ENCODE measurements at regions not wholly inside any gene's neighbourhood (a gene's known extent, or its start where the extent isn't known, plus 50 kb on each side); places are given as distances from the start of the nearest gene placed in this dataset.

- in situ Hi-C loops (cut with MboI; ENCODE audit: low sequenced_read_pairs, unreplicated experiment), result no loop called here
- TF ChIP-seq CTCF (IDR thresholded peaks at IDR 0.05; ENCODE audit: borderline replicate concordance, control extremely low read depth, extremely low read depth, insufficient read depth, missing control alignments), result no peak
- no peak for DNase-seq (ENCODE audit: low spot score)
Observed at GRCh38 chr6:71040043-71040442, 83.2 kb upstream of the B3GAT2 start.

GRCh38 chr6:71040841-71041240 is 84.0 kb upstream of the B3GAT2 start:
- in situ Hi-C loops (cut with MboI; ENCODE audit: low sequenced_read_pairs, unreplicated experiment), result no loop called here
- no peak for TF ChIP-seq CTCF (IDR thresholded peaks at IDR 0.05; ENCODE audit: borderline replicate concordance, control extremely low read depth, extremely low read depth, insufficient read depth, missing control alignments)
- no peak for DNase-seq (ENCODE audit: low spot score)

GRCh38 chr6:71043902-71044301 is 87.0 kb upstream of the B3GAT2 start:
- in situ Hi-C loops (cut with MboI; ENCODE audit: low sequenced_read_pairs, unreplicated experiment), result no loop called here
- no peak for DNase-seq (ENCODE audit: low spot score)
- no peak for TF ChIP-seq CTCF (IDR thresholded peaks at IDR 0.05; ENCODE audit: borderline replicate concordance, control extremely low read depth, extremely low read depth, insufficient read depth, missing control alignments)

- in situ Hi-C loops (cut with MboI; ENCODE audit: low sequenced_read_pairs, unreplicated experiment), result no loop called here
- TF ChIP-seq CTCF (IDR thresholded peaks at IDR 0.05; ENCODE audit: borderline replicate concordance, control extremely low read depth, extremely low read depth, insufficient read depth, missing control alignments), result no peak
- no peak for DNase-seq (ENCODE audit: low spot score)
Observed at GRCh38 chr6:71044753-71045152, 87.9 kb upstream of the B3GAT2 start.

- TF ChIP-seq CTCF (IDR thresholded peaks at IDR 0.05; ENCODE audit: borderline replicate concordance, control extremely low read depth, extremely low read depth, insufficient read depth, missing control alignments), result no peak
- DNase-seq (ENCODE audit: low spot score), result no peak
- in situ Hi-C loops (cut with MboI; ENCODE audit: low sequenced_read_pairs, unreplicated experiment), result no loop called here
Observed at GRCh38 chr6:71045296-71045695, 88.4 kb upstream of the B3GAT2 start.

GRCh38 chr6:71047417-71047816 is 90.6 kb upstream of the B3GAT2 start:
- in situ Hi-C loops (cut with MboI; ENCODE audit: low sequenced_read_pairs, unreplicated experiment), result no loop called here
- DNase-seq (ENCODE audit: low spot score), result no peak
- no peak for TF ChIP-seq CTCF (IDR thresholded peaks at IDR 0.05; ENCODE audit: borderline replicate concordance, control extremely low read depth, extremely low read depth, insufficient read depth, missing control alignments)

Data from GM13976 (cell line).